KOPT-K1 (cell line): ENCODE measurements at regions not wholly inside any gene's neighbourhood (a gene's known extent, or its start where the extent isn't known, plus 50 kb on each side); places are given as distances from the start of the nearest gene placed in this dataset.
"Not testable (repeated sequence)": the region's sequence is repeated elsewhere in the genome, so short reads cannot be mapped to it uniquely, and the experiment has no call there.

Experiments
- H3K27ac ChIP-seq: fragments of 200-600 bp; sonication (generic); 2 replicates; pipeline ENCODE4 v1.5.1; 2016; ENCODE audit warnings: antibody characterized with exemption, mild to moderate bottlenecking, low read depth, low read length; ENCODE audit not compliant: poor library complexity, severe bottlenecking
- H3K36me3 ChIP-seq: fragments of 200-600 bp; sonication (generic); 2 replicates; pipeline ENCODE4 v1.5.1; 2017; ENCODE audit warnings: antibody characterized with exemption, mild to moderate bottlenecking, low read length, moderate library complexity; ENCODE audit not compliant: insufficient read depth
- H3K9me3 ChIP-seq: fragments of 200-600 bp; sonication (generic); 2 replicates; pipeline ENCODE4 v1.5.1; 2017; ENCODE audit warnings: antibody characterized with exemption, low read length, mild to moderate bottlenecking; ENCODE audit not compliant: insufficient read depth, poor library complexity, severe bottlenecking

DNA sequence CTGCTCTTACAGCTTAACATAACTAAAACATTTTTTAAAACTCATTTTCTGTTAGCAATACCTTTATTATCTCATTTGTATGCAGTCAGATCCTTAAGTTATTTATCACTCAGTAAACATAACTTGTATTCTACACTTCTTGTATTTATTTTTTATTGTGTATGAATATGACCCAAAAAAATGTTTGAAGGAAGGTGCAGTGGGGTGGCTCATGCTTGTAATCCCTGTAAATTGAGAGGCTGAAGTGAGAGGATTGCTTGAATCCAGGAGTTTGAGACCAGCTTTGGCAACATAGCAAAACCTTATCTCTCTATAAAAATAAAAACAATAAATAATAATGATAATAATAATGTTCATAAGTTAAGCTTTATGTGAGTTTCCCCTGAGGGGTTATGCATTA is 1004.8 kb downstream of the SLITRK5 start:
- Histone ChIP-seq H3K27ac (no peak overlapping the region), H3K36me3 (no peaks in the 10 kb centered on the region), H3K9me3 (no peaks in the 10 kb centered on the region)

DNA sequence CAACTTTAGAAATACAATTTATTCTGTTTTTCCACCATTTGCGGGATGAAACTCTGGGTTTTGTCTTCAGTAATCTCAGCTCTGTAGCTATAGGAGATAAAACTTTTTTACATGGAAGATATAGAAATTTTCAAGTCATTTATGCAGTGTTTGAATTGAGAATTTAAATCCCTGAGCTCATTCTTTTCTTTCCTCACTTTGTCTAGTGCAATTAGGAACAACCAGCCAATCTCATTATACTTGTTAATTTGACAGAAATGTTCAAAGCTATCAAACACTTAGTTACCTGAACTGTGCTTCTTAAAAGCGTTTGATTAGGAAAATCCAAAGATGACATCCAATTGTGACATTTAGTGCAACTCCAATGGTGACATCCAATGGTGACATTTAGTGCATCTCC is 1014.3 kb downstream of the SLITRK5 start:
- H3K9me3 ChIP-seq = no peaks in the 10 kb centered on the region
- no peaks in the 10 kb centered on the region for H3K36me3 ChIP-seq
- no peak overlapping the region for H3K27ac ChIP-seq

DNA sequence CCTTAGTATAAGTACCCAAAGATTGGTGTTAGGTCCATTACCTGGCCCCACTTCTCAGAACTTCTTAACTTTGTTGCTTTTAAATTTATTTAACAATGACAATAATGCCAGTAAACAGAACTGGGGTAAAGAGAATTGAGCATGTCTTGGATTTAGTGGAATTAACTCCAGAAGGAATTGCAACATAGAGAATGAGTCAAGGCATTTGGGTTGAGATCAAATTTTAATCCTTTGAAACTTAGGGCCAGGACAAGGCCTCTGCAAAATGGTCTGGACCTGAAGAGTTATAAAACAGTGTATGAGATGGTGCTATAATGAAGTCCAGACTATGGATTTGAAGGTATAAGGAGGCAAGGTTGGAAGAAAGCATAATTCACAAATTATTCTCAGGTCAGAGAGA is 1030.4 kb downstream of the SLITRK5 start:
- H3K27ac ChIP-seq = no peak overlapping the region
- no peaks in the 10 kb centered on the region for H3K36me3 ChIP-seq
- no peaks in the 10 kb centered on the region for H3K9me3 ChIP-seq

DNA sequence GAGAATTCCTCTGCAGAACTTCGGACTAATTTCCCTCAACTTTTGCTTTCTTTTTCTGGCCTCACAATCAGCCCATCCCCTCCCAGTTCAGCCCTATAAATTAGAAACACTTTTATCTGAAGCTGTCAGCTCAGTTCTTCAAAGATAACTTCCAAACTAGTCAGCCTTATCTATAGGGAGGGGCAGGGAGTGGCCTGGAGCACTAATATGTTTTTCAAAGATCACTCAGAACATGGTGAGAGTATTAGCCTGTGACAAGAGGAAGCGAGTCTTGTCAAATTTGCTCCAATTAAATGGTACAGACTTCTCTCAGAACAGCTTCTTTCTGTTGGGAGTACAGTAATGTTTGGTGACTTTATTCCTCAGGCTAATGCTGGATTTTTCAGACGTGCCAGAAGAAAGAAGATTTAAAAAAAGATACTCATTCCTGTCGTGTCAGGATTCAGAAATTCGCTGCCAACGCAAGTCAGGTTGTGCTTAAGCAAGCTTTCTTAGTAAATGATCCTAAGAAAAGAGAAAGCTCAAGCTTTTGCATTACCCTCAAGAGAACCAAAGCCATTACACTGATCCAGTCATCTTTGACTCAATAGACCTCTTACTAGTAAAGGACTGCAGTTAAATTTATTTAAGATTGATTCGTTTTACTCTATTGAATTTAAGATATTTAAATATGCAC is 1033.6 kb downstream of the SLITRK5 start:
- no peaks in the 10 kb centered on the region for H3K36me3 ChIP-seq
- H3K27ac ChIP-seq = no peak overlapping the region
- H3K9me3 ChIP-seq = no peaks in the 10 kb centered on the region

DNA sequence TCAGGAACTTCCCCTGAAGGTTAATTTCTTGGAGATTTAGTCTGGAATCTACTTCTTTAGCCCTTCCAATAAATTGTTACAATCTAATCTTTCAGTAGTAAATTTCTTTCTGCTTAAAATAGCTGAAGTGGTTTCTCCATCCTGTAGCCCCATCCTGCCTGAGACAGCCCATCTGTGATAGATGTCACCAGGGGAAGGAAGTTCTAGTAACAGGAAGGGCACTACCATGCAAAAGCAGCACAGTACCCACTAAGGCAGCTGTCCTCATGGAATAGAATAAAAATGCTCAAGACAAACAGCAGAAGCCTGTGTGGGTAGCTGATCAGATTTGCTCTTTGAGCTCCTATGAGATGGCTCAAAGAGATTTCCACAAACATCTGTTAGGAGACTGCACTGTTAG is 1036.5 kb downstream of the SLITRK5 start:
- no peaks in the 10 kb centered on the region for H3K9me3 ChIP-seq
- H3K27ac ChIP-seq = no peak overlapping the region
- H3K36me3 ChIP-seq = no peaks in the 10 kb centered on the region

DNA sequence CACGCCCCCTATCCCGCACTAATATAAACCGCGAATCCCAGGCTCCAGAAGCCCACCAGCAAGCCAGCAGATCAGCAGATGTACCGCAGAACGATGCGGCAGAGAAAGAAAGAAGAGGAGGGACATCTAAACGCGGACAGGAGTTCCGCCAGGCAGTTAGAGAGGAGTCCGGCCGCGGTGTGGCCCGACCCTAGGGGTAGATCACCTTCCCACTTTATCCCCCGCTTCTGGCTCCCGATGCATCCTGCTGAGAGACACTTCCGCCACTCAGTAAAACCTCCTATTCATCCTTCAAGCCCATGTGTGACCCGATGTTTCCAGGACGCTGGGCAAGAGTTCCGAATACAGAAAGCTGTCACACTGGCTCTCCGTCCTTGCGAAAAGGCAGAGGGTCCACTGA is 1046.8 kb downstream of the SLITRK5 start:
- Histone ChIP-seq H3K9me3 (no peaks in the 10 kb centered on the region), H3K27ac (no peak overlapping the region), H3K36me3 (no peaks in the 10 kb centered on the region)

DNA sequence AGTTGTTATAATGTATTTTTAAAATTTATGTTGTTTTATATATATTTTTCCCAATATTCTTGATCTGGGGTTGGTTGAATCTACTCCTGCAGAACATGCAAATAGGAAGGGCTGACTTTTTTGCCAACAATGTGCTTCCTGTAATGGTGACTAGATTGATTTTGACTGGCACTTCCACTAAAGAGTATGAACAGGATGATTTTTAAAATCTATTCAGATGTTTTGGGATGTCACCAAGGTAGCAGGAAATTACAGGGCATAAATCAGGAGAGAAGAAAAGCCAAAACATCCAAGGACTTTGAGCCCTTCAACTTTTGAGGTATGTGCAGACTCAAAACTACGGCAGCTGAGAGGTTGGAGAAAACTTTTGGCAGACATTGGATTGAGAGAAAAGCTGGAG is 1047.6 kb downstream of the SLITRK5 start:
- Histone ChIP-seq H3K27ac (no peak overlapping the region), H3K36me3 (no peaks in the 10 kb centered on the region)

DNA sequence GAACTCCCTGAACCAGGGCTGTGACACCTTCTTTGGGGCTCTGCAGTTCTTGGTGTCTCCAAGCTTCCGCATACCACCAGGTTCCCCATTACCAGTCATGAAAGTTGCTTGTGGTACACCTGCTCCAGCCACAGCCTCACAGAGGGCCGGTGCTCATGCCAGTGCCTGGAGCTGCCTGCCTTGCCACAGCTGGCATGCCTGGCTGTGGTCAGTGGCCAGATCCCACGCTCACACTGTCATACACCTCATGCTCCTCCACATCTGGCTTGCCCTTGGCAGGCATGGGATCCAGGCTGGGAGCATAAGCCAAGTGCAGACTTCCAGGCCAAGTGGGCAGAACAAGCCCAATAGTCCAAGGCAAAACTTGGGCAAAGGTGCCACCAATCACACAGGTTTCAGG is 1054.9 kb downstream of the SLITRK5 start:
- H3K36me3 ChIP-seq = no peaks in the 10 kb centered on the region
- H3K9me3 ChIP-seq = peaks cover 15% of the 10 kb centered on the region
- H3K27ac ChIP-seq = no peak overlapping the region

More for the DNA sequence above, 1047.6 kb downstream of the SLITRK5 start:
- H3K9me3 ChIP-seq = no peaks in the 10 kb centered on the region

DNA sequence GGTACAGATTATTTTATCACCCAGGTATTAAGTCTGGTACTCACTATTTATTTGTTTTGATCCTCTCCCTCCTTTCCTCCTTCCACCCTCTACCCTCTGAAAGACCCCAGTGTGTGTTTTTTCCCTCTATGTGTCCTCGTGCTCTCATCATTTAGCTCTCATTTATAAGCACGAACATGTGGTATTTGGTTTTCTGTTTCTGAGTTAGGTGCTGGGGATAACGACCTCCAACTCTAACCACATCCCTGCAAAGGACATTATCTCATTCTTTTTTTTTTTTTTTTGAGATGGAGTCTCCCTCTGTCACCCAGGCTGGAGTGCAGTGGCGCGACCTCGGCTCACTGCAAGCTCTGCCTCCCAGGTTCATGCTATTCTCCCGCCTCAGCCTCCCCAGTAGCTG is 1056.1 kb downstream of the SLITRK5 start:
- not testable (repeated sequence) for H3K36me3 ChIP-seq, H3K27ac ChIP-seq
- peaks cover 15% of the 10 kb centered on the region for H3K9me3 ChIP-seq

DNA sequence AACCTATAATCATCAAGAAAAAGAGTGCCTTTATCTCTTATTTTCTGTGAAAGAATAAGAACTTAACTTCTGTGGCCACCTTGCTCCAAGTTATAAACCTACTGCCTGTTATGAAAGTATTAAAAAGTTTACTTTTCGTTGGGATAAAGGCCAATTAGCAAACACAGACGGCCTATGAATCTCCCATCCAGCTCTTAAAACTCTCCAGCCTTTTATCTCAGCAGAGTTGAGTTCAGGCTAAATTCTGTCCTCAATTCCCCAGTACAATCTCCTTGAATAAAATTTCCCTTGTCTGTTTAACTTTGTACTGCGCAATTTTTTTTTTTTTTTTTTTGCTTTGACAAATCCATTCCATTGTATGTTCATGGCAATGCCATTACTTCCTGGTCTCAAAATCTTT is 1058.4 kb downstream of the SLITRK5 start:
- H3K9me3 ChIP-seq = peaks cover 15% of the 10 kb centered on the region
- no peaks in the 10 kb centered on the region for H3K36me3 ChIP-seq
- no peak overlapping the region for H3K27ac ChIP-seq

DNA sequence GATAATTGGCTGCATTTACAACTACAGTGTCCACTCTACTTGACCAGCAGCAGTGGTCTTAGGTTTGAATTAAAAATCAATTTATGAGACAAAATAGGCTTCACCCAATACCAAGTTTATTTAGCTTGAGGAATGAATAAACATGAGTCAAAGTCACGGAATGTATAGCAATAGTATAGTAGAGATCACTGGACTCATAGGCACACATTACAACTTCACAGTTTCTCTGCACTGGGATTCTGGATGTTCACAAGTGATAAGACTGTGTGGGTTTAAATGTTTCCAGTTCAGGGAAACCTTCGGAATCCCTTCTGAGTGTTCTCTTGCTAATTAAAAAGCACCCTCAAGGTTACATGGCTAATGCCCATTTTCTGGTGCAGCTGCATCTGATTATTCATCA is 1064.9 kb downstream of the SLITRK5 start:
- no peak overlapping the region for H3K27ac ChIP-seq
- H3K36me3 ChIP-seq = no peaks in the 10 kb centered on the region
- H3K9me3 ChIP-seq = no peaks in the 10 kb centered on the region

DNA sequence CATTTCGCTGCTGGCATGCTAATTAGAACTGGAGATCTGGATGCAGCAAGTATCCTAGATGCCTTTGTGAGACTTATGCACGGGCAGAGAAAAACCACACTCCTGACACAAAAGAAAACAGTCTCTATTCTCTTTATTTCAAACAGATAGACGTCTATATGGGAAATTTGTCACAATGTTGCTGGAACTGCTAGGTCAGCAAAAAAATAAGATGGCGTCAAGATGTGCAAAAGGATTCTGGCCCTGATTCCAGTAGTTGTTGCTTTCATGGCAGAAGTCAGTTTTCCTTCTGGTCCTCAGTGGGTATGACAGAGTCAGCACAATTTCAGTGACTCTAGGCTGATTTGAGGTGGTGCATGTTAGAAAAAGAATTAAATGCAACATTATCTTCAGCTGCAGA is 1068.0 kb downstream of the SLITRK5 start:
- H3K36me3 ChIP-seq = no peaks in the 10 kb centered on the region
- no peak overlapping the region for H3K27ac ChIP-seq
- H3K9me3 ChIP-seq = no peaks in the 10 kb centered on the region

DNA sequence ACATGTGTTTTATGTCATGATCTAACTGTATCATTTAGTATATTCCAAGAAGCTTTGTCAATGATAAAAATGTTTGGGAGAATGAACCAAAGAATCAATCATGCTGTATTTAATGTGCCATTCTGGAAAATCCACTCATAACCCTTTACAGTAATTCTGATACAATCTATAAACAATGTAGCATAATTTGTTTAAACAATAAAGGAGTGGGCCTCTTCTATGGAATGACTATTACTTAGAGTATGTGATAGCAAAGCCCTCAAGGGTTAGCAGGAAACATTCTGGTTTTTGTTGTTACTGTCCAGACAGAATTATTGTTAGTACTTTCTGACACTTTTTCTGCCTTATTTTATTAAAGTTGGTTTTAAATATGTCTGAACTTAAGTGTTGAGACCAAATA is 1073.1 kb downstream of the SLITRK5 start:
- no peak overlapping the region for H3K27ac ChIP-seq
- no peaks in the 10 kb centered on the region for H3K36me3 ChIP-seq
- no peaks in the 10 kb centered on the region for H3K9me3 ChIP-seq

DNA sequence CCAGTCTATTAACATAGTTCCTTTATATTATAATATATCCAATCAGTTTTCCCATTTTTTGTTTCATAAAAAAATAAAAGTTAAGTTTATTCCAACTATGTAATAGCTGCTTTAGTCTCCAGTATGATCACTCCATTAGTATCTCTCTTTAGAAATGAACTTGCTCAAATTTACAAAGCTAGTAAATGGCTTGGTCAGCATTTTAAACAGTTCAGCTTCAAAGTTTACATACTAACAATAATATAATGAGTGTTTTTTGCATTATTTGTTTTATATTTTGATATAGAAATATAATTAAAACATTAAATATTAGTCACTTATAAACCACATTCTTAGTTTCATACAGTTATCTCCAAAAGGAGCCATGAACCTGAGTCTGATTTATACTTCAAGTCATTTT is 1073.8 kb downstream of the SLITRK5 start:
- no peaks in the 10 kb centered on the region for H3K36me3 ChIP-seq
- no peak overlapping the region for H3K27ac ChIP-seq
- no peaks in the 10 kb centered on the region for H3K9me3 ChIP-seq

DNA sequence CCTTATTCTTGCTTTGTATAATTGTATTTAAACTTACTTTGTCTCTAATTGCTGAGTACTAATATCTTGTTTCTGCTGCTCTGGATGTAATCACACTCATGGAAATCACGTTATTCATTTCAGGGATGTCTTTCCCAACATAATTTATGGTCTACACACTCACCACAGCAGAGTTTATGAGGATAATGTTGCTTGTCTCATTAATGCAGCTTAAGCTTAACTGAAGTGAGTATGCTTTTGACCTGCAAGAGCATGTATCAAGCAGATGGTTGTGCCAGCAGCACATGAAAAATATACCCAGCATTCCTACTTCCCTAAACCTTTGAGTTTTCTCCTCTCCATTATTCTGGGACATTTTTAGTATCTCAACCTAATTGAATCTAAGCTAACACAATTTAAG is 1080.9 kb downstream of the SLITRK5 start:
- H3K9me3 ChIP-seq = no peaks in the 10 kb centered on the region
- H3K36me3 ChIP-seq = no peaks in the 10 kb centered on the region
- no peak overlapping the region for H3K27ac ChIP-seq

DNA sequence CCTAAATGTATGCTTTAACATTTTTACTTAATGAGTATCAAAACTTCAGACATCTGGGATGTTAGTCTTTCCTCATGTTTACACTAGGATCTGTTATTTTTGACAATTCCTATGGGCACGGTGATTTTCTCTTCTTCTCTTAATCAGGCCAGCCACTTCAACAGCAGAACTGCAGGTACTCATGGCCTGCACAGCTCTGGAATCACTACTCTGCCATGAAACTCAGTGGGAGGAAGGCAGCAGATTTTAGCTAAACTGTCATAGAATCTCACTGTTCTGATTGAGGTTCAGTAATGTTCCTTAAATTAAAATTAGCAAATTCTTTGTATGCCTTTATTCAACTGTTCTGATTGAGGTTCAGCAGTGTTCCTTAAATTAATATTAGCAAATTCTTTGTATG is 1083.0 kb downstream of the SLITRK5 start:
- Histone ChIP-seq H3K9me3 (no peaks in the 10 kb centered on the region), H3K27ac (no peak overlapping the region), H3K36me3 (no peaks in the 10 kb centered on the region)
